Liver (tissue), 8 donors: ENCODE measurements at regions not wholly inside any gene's neighbourhood (a gene's known extent, or its start where the extent isn't known, plus 50 kb on each side); places are given as distances from the start of the nearest gene placed in this dataset.

Experiments
- DNase-seq: peaks from one replicate; pipeline ENCODE4 v3.0.0-alpha.2; 2017; ENCODE audit warnings: low spot score
- H3K27ac ChIP-seq, 2 donors: one replicate each; pipeline ENCODE4 v1.7.0; 2013; ENCODE audit warnings: inconsistent platforms in 2 of 2, low read length in 2 of 2, control low read depth in 1 of 2, low read depth in 1 of 2, mild to moderate bottlenecking in 1 of 2
- H3K27me3 ChIP-seq, 4 donors: one replicate each; pipeline versions ENCODE4 v1.6.1 to v1.7.0; 2013; ENCODE audit warnings: low read length in 3 of 4, inconsistent platforms in 1 of 4, mild to moderate bottlenecking in 1 of 4, moderate library complexity in 1 of 4; ENCODE audit not compliant: control insufficient read depth in 4 of 4, insufficient read depth in 4 of 4
- H3K36me3 ChIP-seq, 4 donors: one replicate each; pipeline versions ENCODE4 v1.6.1 to v1.7.0; 2013; ENCODE audit warnings: low read length in 3 of 4, mild to moderate bottlenecking in 3 of 4, low read depth in 1 of 4, moderate library complexity in 1 of 4; ENCODE audit not compliant: control insufficient read depth in 4 of 4, insufficient read depth in 3 of 4
- H3K4me1 ChIP-seq, 4 donors: one replicate each; pipeline versions ENCODE4 v1.6.1 to v1.7.0; 2013; ENCODE audit warnings: low read length in 3 of 4, mild to moderate bottlenecking in 3 of 4, moderate library complexity in 1 of 4; ENCODE audit not compliant: control insufficient read depth in 4 of 4, insufficient read depth in 4 of 4
- H3K4me3 ChIP-seq, 3 donors: one replicate each; pipeline versions ENCODE4 v1.6.1 to v1.7.0; 2013; ENCODE audit warnings: low read length in 3 of 3, control low read depth in 1 of 3, low read depth in 1 of 3, mild to moderate bottlenecking in 1 of 3
- H3K9ac ChIP-seq, 2 donors: one replicate each; pipeline ENCODE4 v1.7.0; 2013; ENCODE audit warnings: low read length in 2 of 2, mild to moderate bottlenecking in 2 of 2, moderate library complexity in 2 of 2, control low read depth in 1 of 2, low read depth in 1 of 2
- H3K9me3 ChIP-seq, 4 donors: one replicate each; pipeline versions ENCODE4 v1.6.1 to v1.7.0; 2013; ENCODE audit warnings: low read length in 3 of 4; ENCODE audit not compliant: control insufficient read depth in 4 of 4
- EGR1 ChIP-seq, 2 donors: IDR thresholded peaks; 2 replicates each; pipeline ENCODE4 v1.6.1; 2016 to 2018; ENCODE audit warnings: antibody characterized with exemption in 2 of 2, low read depth in 2 of 2
- GABPA ChIP-seq, 2 donors: IDR thresholded peaks in 1 of 2; conservative IDR thresholded peaks in 1 of 2; 2 replicates each; pipeline ENCODE4 v1.6.1; 2016; ENCODE audit warnings: antibody characterized with exemption in 2 of 2, mild to moderate bottlenecking in 1 of 2, moderate library complexity in 1 of 2
- HNF4A ChIP-seq, 2 donors: conservative IDR thresholded peaks; 2 replicates each; pipeline ENCODE4 v1.6.1; 2016; ENCODE audit warnings: antibody characterized with exemption in 2 of 2, mild to moderate bottlenecking in 2 of 2
- HNF4G ChIP-seq: IDR thresholded peaks from 2 replicates; pipeline ENCODE4 v1.6.1; 2016; ENCODE audit warnings: antibody characterized with exemption
- JUND ChIP-seq, 2 donors: IDR thresholded peaks; 2 replicates each; pipeline ENCODE4 v1.6.1; 2016; ENCODE audit warnings: antibody characterized with exemption in 2 of 2
- NR2F2 ChIP-seq: IDR thresholded peaks from 2 replicates; pipeline ENCODE4 v1.6.1; 2016; ENCODE audit warnings: antibody characterized with exemption
- RXRA ChIP-seq, 2 donors: IDR thresholded peaks; 2 replicates each; pipeline ENCODE4 v1.6.1; 2017 to 2018; ENCODE audit warnings: antibody characterized with exemption in 2 of 2, mild to moderate bottlenecking in 1 of 2
- SP1 ChIP-seq: IDR thresholded peaks from 2 replicates; pipeline ENCODE4 v1.6.1; 2018; ENCODE audit warnings: antibody characterized with exemption, mild to moderate bottlenecking
- YY1 ChIP-seq: IDR thresholded peaks from 2 replicates; pipeline ENCODE4 v1.6.1; 2016; ENCODE audit warnings: antibody characterized with exemption, mild to moderate bottlenecking
- WGBS: extraction: QIAGEN DNeasy Blood & Tissue Kit; methylation state at CpG from one replicate; pipeline ENCODE4 v1.1.7; 2013; 5-methylcytosine and 5-hydroxymethylcytosine counted together
- TF ChIP-seq, protein P1 (sequence below): fragments of 150-350 bp; IDR thresholded peaks from 2 replicates; pipeline ENCODE4 v1.5.1; 2017; ENCODE audit warnings: improper control_type of control experiment, low read depth, low read length; ENCODE audit not compliant: missing input control
- TF ChIP-seq, protein P2 (sequence below): IDR thresholded peaks from 2 replicates; pipeline ENCODE4 v1.6.1; 2016; ENCODE audit warnings: antibody characterized with exemption
- TF ChIP-seq, protein P3 (sequence below): IDR thresholded peaks from 2 replicates; pipeline ENCODE4 v1.6.1; 2016; ENCODE audit warnings: antibody characterized with exemption
- TF ChIP-seq, protein P4 (sequence below): IDR thresholded peaks from 2 replicates; pipeline ENCODE4 v1.6.1; 2016; ENCODE audit warnings: antibody characterized with exemption, mild to moderate bottlenecking
- TF ChIP-seq, protein P5 (sequence below): IDR thresholded peaks from 2 replicates; pipeline ENCODE4 v1.6.1; 2016; ENCODE audit warnings: antibody characterized with exemption
- donor health status: healthy.
- donor health status: healthy.
- donor health status: healthy.
- donor health status: healthy.
- donor health status: healthy.

DNA sequence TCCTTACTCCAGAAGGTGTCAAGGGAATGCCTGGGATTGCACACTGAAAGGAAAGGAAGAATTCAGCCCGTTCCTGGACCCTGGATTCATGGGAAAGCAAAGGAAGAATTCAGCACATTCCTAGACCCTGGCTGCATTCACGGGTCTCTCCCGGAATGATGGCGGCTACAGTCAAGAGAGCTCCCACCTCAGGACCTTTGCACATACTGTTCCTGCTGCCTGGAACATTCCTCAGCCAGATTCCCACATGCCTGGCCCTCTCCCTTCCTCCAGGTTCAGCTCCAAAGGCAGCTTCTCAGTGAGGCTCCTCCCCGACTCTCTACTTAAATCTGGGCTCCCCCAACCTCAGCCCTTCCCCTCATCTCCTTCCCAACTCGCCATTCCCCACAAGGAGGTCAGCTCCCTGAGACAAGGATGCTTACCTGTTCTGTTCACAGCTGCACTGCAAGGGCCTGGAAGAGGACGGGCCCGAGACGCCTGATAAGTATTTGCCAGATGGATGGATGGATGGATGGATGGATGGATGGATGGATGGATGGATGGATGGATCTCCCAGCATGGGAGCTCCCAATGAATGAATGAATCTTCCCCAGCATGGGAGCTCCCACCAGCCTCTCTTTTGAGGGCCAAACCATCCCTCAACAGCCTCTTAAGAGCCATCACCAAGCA is 77.4 kb downstream of the NCOR2 start:
- Histone ChIP-seq H3K4me3 (no peak overlapping the region), H3K27me3 (no peaks in the 10 kb centered on the region), H3K9me3 (no peaks in the 10 kb centered on the region), H3K4me1 (peaks cover 8 to 42% (median 29%) of the 10 kb centered on the region in 4 donors), H3K9ac (no peak overlapping the region), H3K36me3 (peaks cover 0 to 2% (median under 1%) of the 10 kb centered on the region in 4 donors), H3K27ac (no peak overlapping the region)
- TF ChIP-seq EGR1 (IDR thresholded peaks at IDR 0.05; ENCODE audit: low read depth in 2 of 2) (no peak), GABPA (IDR thresholded peaks at IDR 0.05 in 1 of 2, conservative IDR thresholded peaks at IDR 0.05 in 1 of 2) (no peak), HNF4A (conservative IDR thresholded peaks at IDR 0.05) (no peak), SP1 (no peak), JUND (IDR thresholded peaks at IDR 0.05) (no peak), NR2F2 (no peak), YY1 (no peak)
- TF ChIP-seq, protein P1, sequence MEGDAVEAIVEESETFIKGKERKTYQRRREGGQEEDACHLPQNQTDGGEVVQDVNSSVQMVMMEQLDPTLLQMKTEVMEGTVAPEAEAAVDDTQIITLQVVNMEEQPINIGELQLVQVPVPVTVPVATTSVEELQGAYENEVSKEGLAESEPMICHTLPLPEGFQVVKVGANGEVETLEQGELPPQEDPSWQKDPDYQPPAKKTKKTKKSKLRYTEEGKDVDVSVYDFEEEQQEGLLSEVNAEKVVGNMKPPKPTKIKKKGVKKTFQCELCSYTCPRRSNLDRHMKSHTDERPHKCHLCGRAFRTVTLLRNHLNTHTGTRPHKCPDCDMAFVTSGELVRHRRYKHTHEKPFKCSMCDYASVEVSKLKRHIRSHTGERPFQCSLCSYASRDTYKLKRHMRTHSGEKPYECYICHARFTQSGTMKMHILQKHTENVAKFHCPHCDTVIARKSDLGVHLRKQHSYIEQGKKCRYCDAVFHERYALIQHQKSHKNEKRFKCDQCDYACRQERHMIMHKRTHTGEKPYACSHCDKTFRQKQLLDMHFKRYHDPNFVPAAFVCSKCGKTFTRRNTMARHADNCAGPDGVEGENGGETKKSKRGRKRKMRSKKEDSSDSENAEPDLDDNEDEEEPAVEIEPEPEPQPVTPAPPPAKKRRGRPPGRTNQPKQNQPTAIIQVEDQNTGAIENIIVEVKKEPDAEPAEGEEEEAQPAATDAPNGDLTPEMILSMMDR, result no peak
- TF ChIP-seq, protein P2, sequence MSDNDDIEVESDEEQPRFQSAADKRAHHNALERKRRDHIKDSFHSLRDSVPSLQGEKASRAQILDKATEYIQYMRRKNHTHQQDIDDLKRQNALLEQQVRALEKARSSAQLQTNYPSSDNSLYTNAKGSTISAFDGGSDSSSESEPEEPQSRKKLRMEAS, result no peak
- TF ChIP-seq, protein P3, sequence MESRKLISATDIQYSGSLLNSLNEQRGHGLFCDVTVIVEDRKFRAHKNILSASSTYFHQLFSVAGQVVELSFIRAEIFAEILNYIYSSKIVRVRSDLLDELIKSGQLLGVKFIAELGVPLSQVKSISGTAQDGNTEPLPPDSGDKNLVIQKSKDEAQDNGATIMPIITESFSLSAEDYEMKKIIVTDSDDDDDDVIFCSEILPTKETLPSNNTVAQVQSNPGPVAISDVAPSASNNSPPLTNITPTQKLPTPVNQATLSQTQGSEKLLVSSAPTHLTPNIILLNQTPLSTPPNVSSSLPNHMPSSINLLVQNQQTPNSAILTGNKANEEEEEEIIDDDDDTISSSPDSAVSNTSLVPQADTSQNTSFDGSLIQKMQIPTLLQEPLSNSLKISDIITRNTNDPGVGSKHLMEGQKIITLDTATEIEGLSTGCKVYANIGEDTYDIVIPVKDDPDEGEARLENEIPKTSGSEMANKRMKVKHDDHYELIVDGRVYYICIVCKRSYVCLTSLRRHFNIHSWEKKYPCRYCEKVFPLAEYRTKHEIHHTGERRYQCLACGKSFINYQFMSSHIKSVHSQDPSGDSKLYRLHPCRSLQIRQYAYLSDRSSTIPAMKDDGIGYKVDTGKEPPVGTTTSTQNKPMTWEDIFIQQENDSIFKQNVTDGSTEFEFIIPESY, result no peak
- TF ChIP-seq, protein P4, sequence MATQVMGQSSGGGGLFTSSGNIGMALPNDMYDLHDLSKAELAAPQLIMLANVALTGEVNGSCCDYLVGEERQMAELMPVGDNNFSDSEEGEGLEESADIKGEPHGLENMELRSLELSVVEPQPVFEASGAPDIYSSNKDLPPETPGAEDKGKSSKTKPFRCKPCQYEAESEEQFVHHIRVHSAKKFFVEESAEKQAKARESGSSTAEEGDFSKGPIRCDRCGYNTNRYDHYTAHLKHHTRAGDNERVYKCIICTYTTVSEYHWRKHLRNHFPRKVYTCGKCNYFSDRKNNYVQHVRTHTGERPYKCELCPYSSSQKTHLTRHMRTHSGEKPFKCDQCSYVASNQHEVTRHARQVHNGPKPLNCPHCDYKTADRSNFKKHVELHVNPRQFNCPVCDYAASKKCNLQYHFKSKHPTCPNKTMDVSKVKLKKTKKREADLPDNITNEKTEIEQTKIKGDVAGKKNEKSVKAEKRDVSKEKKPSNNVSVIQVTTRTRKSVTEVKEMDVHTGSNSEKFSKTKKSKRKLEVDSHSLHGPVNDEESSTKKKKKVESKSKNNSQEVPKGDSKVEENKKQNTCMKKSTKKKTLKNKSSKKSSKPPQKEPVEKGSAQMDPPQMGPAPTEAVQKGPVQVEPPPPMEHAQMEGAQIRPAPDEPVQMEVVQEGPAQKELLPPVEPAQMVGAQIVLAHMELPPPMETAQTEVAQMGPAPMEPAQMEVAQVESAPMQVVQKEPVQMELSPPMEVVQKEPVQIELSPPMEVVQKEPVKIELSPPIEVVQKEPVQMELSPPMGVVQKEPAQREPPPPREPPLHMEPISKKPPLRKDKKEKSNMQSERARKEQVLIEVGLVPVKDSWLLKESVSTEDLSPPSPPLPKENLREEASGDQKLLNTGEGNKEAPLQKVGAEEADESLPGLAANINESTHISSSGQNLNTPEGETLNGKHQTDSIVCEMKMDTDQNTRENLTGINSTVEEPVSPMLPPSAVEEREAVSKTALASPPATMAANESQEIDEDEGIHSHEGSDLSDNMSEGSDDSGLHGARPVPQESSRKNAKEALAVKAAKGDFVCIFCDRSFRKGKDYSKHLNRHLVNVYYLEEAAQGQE, result no peak
- TF ChIP-seq, protein P5, sequence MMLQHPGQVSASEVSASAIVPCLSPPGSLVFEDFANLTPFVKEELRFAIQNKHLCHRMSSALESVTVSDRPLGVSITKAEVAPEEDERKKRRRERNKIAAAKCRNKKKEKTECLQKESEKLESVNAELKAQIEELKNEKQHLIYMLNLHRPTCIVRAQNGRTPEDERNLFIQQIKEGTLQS, result no peak
- 97% methylated on average over 9 of the region's 9 CpGs for WGBS
- no peak for DNase-seq

DNA sequence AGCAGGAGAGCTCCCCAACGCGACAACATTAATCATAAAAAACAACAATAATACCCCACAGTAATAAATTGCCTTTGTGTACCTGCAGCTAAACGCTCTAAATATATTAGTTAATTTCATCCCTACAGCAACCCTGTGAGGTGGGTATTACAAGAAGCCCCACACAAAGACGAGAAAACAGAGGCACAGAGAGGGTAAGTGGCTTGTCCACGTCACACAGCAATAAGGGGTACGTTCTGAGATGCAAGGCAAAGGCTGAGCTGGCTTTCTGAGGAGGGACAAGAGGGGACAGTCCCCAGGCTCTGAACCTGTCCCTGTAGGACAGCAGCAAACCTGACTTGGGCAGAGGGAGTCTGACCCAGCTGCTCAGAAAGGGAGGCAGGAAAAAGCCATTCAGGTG is 78.2 kb downstream of the NCOR2 start:
- H3K36me3 ChIP-seq, result peaks cover 0 to 3% (median 1%) of the 10 kb centered on the region in 4 donors
- no peak for DNase-seq
- H3K27me3 ChIP-seq, result no peaks in the 10 kb centered on the region
- H3K9me3 ChIP-seq, result no peaks in the 10 kb centered on the region
- peaks cover 8 to 42% (median 29%) of the 10 kb centered on the region in 4 donors for H3K4me1 ChIP-seq
- 79% methylated on average over 6 of the region's 6 CpGs for WGBS
- H3K9ac ChIP-seq, result no peak overlapping the region
- H3K4me3 ChIP-seq, result no peak overlapping the region
- no peak overlapping the region for H3K27ac ChIP-seq
- TF ChIP-seq, protein P3, result no peak
- TF ChIP-seq YY1, result no peak
- TF ChIP-seq RXRA (IDR thresholded peaks at IDR 0.05), result no peak
- no peak for TF ChIP-seq HNF4G
- no peak for TF ChIP-seq EGR1 (IDR thresholded peaks at IDR 0.05; ENCODE audit: low read depth in 2 of 2)
- TF ChIP-seq, protein P4, result no peak
